Fibroblast of upper back skin (primary cell): ENCODE measurements at regions not wholly inside any gene's neighbourhood (a gene's known extent, or its start where the extent isn't known, plus 50 kb on each side); places are given as distances from the start of the nearest gene placed in this dataset.
"Not testable (repeated sequence)": the region's sequence is repeated elsewhere in the genome, so short reads cannot be mapped to it uniquely, and the experiment has no call there.

Experiments
- DNase-seq: peaks from one replicate; pipeline ENCODE4 v3.0.0-alpha.2; 2013

DNA sequence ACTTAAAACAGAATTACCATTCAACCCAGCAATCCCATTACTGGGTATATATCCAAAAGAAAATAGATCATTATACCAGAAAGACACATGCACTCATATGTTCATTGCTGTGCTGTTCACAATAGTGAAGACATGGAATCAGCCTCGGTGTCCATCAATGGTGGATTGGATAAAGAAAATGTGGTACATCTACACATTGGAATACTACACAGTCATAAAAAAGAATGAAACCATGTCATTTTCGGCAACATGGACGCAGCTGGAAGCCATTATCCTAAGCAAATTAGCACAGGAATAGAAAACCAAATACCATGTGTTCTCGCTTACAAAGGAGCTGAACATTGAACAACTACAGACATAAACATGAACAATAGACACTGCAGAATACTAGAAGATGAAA is 244.8 kb upstream of the PROX1 start:
- no peak for DNase-seq

- no peak for DNase-seq
Measured at GRCh38 chr1:213744780-213745179, 243.0 kb upstream of the PROX1 start.

DNA sequence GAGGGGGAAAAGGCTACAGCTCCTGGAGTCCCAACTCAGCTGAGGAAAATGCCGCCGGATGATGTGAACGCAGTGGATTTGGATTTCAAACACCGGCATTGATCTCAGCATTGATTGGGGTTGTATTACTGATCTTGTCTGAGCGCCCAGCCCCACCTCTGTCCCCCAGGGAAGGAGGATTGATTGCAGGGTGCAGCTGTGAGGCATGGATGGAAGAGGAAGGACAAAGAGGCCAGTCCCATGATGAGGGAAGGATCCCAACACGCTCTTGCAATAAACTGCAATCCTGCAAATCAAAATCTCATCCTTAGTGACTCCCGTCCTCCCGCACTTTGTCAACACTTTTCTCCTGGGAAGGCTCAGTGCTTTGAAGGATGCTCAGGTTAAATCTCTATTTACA is 242.3 kb upstream of the PROX1 start:
- no peak for DNase-seq

- DNase-seq = no peak
Measured at GRCh38 chr1:213749558-213749957, 238.2 kb upstream of the PROX1 start.

GRCh38 chr1:213750231-213751063 is 237.3 kb upstream of the PROX1 start:
- DNase-seq = no peak

DNA sequence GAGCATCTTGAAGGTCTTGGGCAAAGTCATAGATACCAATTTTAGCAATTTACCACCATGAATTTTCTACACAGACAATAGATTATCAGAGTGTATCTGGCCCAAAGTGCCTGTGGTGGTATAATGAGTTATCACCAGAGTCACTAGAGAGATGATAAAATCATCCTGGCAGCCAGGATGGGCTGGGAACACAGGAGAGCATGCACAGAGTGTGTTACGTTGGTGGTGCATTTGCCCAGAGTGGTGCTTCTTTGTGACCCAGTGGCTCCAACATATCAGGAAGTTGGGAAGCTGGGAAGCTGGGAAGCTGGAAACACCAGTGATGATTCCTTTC is 236.7 kb upstream of the PROX1 start:
- DNase-seq = no peak

DNA sequence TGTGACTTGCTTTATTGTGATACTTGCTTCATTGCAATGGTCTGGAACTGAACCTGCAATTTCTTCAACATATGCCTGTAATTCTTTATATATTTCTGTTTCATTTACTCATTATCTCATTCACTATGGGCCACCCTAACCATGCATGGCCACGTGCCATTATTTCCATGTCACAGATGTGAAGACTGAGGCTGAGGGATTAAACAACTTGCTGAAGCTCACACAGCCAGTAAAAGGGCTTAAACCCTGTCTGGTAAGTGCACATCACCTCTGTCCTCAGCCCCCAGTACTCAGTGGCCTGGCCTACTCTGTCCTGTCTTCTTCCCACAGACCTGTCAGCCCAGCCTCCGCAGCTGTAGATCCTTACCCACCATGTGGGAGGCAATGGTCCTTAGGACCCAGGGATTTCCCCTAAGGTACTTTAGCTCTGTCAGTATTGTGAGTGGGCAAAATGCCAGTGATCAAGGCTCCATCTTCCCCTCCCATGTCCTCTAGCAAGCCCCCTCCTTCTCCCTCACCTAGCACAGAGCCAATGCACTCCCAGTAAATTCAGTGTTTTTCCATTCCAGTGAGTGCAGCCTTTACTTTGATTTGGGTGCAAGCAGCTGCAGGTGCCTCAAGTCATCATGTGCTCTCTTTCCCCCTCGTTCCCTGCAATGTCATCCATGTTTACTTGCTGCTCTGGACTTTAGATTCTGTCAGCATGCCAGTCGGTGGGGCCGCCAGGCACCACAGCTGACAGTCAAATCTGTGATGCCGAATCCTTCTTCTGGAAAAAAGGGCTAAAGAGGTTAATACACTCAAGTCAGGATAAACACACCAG is 228.2 kb upstream of the PROX1 start:
- DNase-seq = no peak

DNA sequence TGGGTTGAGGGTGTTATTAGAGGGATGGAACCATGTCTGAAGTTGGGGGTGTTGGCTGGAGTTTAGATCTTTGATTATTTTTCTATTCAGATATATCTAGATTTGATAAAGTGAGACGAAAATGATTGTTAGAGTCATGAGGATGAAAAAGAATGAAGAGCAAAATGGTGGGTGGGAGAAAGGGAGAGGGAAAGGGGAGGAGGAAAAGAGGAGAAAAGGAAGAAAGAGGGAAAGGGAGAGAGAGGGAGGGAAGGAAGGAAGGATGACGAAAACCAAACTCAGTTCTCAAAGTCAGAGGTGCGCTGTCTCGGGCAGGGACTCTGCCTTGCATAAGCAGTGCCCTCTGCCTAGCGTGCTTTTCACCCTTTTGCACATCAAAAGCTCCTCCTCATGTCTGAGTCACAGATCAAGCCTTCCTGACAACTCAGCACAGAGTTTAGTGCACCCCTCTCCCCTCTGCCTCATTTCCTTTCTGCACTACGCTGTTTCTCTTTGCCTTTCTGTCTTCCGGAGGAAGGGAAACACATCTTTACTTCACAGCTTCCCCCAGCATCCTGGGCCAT is 225.8 kb upstream of the PROX1 start:
- DNase-seq = peak; percentile 18

DNA sequence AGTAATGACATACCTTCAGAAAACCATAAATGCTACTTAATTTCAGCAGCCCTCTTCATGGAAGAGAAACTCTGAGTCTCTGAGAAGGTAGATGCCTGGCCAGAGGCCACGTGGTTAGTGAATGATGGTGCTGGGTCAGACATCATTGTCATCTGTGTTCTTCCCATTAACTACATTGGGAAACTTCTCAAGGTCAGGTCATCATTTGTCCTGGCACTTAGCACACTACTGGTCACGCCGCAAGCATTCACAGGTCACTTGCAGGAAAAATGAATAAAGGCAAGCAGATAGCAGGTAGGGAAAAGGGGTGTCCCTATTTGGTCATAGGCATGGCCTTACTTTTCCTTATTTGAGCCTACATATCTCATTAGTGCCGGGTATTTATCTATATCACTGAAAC is 220.1 kb upstream of the PROX1 start:
- no peak for DNase-seq

DNA sequence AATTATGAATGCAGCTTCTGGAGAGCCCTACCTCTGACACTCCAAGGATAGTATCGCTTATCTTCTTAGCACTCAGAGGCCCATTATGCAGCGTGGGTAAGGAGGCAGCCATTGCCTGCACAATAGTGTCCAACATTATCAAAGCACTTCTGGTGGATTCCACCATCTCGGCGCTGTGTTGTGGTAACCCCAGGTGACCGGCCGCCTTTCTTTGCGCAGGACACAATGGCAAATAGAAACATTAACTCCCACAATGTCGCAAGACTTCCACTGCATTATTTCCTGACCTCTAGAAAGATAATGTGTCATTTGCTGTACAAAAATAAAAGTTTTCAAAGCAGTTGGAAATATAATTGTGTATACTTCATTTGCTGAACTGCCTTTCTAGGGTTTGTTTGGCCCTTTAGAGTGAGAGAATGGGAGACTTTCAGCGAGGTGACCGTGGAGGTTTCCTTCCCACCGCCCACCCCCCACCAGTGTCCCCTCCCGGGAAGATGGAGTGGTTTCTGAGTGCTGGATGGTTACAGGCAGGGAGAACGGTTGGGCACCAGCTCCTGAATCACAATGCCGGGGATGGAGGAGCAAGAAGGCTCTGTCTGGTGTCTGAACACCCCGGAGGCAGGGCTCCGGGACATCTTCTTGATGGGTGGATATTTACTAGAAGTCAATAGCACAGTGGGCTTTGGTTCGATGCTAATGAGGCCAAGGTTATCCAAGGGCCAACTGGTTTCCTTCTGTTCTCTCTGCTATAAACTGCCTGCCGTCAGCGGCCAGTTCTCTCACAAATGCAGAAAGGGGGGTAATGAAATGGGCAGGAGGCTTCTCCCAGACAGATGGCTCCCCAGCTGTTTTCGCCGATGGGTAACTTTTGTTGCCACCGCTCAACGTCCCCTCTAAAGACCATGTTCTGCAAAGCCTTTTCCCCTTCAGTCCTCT is 215.4 kb upstream of the PROX1 start:
- no peak for DNase-seq

GRCh38 chr1:213773975-213774374 is 213.8 kb upstream of the PROX1 start:
- no peak for DNase-seq

GRCh38 chr1:213776969-213777368 is 210.8 kb upstream of the PROX1 start:
- DNase-seq = no peak

- DNase-seq = no peak
Measured at GRCh38 chr1:213779228-213779627, 208.5 kb upstream of the PROX1 start.

GRCh38 chr1:213782941-213783672 is 204.7 kb upstream of the PROX1 start:
- DNase-seq = no peak

DNA sequence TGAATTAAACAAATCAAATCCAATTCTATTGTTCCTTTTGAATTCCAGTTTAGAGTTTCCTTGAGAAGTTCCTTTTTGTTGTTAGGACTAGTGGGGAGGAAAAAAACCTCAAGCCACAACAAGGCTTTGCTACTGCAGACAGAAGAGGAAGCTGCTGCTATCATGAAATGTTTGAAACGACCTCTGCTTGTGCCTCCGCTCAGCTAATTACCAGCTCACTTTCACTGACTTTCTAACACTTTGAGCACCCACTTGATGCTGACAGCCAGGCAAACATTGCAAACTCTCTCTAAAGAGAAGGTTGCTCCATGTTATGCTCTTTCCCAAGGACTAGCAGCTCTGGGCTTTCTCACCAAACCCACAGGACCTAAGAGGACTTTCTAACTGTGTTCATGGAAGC is 203.9 kb upstream of the PROX1 start:
- DNase-seq = no peak

GRCh38 chr1:213786683-213787082 is 201.1 kb upstream of the PROX1 start:
- no peak for DNase-seq

DNA sequence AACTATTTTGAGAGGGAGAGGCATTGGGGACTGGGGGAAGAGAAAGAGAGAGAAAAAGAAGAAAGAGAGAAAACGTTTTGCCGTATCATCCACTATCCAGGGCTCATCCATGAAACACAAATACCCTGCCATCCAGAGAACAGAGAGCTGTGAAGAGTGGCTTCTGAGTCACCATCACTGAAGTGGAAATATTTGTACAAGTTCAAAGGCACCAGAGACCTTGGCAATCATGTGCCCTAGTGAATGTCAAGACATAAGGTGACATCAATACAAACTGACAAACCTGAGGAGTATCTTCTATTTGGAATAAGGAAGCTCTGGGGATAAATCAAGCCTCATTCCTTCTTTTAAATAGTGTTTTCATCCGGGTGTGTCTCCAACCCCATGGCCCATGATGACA is 197.2 kb upstream of the PROX1 start:
- no peak for DNase-seq

- no peak for DNase-seq
Measured at GRCh38 chr1:213793482-213794067, 194.2 kb upstream of the PROX1 start.

DNA sequence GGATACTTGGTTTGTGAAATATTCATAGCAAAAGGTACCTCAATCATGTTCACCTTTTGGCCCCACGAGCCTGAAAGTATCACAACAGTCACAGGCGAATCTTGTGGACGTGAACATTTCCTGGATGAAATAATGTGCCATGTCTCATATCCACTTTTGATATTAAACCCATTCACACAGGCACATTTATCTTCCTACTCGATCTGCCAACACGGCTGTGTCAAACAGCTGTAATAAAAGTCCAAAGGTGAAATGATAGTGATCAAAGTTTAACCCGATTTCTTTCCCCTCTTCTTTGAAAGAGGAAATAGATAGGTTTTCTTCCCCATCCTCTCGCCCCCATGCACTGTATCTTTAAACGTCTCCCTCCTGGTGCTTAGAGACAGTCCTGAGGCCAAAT is 191.2 kb upstream of the PROX1 start:
- no peak for DNase-seq

- DNase-seq = not testable (repeated sequence)
Measured at GRCh38 chr1:213808288-213808687, 179.5 kb upstream of the PROX1 start.

GRCh38 chr1:213817156-213817555 is 170.6 kb upstream of the PROX1 start:
- DNase-seq = no peak
